ENCODE measurements at regions not wholly inside any gene's neighbourhood (a gene's known extent, or its start where the extent isn't known, plus 50 kb on each side); places are given as distances from the start of the nearest gene placed in this dataset.
"Not testable (repeated sequence)": the region's sequence is repeated elsewhere in the genome, so short reads cannot be mapped to it uniquely, and the experiment has no call there.

DNA sequence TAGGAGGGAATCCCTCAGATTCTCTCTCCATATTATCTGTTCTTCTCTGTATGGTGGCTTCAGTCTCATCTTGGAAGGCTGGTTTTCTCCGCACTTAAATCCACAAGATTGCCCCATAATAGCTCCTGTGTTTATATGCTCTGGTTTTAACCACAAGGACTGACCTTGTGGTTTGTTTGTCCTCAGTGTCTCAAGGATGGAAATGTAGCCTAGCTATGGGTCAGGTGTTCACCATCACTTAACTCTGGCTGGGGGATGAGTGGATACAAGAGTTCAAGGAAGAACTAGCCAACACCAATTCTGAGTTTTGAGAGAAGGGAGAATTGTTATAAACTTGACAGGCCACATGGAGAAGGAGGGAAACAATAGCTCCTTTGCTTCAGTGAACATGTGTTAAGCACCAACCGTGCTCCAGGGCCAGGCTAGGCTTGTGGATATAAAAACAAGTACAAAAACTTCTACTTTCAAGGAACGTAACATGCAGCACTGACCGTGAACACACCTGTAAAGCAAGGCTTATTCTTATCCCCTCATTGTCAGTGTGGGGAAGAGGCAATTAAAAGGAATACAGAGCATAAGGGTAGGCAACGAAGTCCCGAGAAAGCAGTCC lies 75.6 kb upstream of the VLDLR start:
- Histone ChIP-seq H3K9ac (ENCODE audit: low read depth, low read length) (no peak overlapping the region), H3K4me1 (ENCODE audit: insufficient read depth, low read length) (no peaks in the 10 kb centered on the region), H3K36me3 (ENCODE audit: insufficient read depth, low read length) (no peaks in the 10 kb centered on the region), H3K9me3 (ENCODE audit: control insufficient read depth, insufficient read depth, low read length) (0 out of 2 replicates have a peak, but pooled peaks cover 5% of the 10 kb centered on the region)

DNA sequence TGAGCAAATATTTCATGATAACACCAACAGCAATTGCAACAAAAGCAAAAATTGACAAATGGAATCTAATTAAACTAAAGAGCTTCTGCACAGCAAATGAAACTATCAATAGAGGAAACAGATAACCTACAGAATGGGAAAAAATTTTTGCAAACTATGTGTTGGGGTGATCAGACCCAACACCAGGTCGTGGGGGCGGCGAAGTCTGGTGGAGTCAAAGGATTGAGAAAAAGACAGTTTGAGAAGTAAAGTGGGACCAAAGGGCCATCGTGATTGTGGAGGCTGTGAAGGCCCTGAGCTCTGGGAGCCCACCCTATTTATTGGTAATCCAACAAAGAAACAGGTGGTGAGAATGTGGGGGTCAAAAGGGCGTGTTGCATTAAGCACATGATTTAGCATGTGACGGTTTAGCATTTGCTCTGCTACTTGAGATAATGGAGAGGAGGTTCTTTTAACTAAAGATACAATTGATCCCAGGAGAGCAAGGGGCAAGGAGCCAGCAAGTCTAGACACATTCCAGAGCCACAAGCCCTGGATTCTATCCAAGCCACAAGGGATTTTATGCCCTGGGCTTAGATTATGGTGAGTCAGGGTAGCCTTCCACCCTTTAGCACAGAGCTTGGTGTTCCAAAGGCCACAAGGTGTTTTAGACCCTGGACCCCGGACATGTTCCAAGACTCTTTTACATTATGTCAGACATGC lies 65.5 kb upstream of the VLDLR start:
- H3K4me1 ChIP-seq (ENCODE audit: insufficient read depth, low read length); H3K9ac ChIP-seq (ENCODE audit: low read depth, low read length); H3K36me3 ChIP-seq (ENCODE audit: insufficient read depth, low read length); H3K9me3 ChIP-seq (ENCODE audit: control insufficient read depth, insufficient read depth, low read length): not testable (repeated sequence)

DNA sequence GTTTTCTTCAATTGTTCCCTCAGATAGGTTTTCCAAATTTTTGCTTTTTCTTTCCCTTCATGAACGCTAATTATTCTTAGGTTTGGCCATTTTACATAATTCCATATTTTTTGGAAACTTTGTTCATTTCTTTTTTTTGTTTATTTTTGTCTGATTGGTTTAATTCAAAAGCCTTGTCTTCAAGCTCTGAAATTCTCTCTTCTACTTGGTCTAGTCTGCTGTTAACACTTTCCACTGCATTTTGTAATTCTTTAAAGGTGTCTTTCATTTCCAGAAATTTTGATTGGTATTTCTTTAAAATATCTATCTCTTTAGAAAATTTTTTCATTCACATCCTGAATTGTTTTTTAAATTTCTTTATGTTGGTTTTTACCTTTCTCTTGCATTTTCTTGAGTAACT lies 63.9 kb upstream of the VLDLR start:
- H3K36me3 ChIP-seq (ENCODE audit: insufficient read depth, low read length): no peaks in the 10 kb centered on the region
- H3K9ac ChIP-seq (ENCODE audit: low read depth, low read length): no peak overlapping the region
- H3K9me3 ChIP-seq (ENCODE audit: control insufficient read depth, insufficient read depth, low read length): no peaks in the 10 kb centered on the region
- H3K4me1 ChIP-seq (ENCODE audit: insufficient read depth, low read length): no peaks in the 10 kb centered on the region

DNA sequence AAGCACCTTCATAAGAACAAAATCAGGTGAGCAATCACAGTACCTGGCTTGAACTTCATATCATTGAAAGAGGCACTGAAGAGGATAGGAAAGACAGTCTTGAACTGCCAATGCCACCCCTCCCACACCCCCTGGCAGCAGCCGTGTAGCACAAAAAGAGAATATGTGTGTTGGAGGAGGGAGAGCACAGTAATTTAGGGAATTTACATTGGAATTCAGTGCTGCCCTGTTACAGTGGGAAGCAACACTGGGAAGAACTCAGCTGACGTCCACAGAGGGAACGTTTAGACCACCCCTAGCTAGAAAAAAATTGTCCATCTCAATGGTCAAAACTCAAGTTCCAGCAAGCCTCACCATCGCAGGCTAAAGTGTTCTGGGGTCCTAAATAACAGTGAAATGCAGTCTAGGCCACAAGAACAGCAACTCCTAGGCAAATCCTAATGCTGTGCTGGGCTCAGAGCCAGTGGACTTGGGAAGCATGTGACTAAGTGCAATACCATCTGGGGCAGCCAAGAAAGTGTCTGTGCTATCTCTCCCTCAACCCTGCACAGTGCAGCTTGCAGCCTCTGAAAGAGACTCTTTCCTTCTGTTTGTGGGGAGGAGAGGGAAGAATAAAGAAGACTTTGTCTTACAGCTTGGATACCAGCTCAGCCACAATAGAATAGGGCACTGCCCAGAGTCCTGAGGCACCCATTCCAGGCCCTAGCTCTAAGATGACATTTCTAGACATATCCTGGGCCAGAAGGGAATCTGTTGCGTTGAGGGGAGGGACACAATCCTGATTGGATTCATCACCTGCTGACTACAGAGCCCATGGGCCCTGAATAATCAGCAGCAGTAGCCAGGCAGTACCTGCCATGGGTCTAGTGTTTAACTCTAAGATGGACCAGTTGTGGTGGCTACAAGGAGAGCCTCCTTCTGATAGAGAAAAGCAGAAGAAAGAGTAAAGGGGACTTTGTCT lies 62.1 kb upstream of the VLDLR start:
- Histone ChIP-seq H3K9me3 (ENCODE audit: control insufficient read depth, insufficient read depth, low read length) (no peaks in the 10 kb centered on the region), H3K36me3 (ENCODE audit: insufficient read depth, low read length) (no peaks in the 10 kb centered on the region), H3K4me1 (ENCODE audit: insufficient read depth, low read length) (no peaks in the 10 kb centered on the region), H3K9ac (ENCODE audit: low read depth, low read length) (no peak overlapping the region)

DNA sequence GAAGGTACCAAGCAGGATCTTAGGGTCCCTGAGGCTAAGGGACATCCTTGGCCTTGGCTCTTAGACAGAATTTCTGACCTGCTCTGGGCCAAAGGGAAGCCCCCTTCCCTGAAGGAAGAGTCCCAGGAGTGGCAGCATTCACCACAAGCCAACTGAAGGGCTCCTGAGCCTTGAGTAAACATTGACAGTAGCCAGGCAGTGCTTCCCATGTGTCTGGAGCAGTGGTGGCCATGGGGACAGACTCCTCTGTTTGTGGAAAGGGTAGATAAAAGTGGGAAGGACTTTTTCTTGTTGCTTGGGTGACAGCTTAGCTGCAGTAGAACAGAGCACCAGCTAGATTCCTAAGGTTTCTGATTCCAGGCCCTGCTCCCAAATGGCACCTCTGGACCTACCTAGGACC lies 61.4 kb upstream of the VLDLR start:
- Histone ChIP-seq H3K9ac (ENCODE audit: low read depth, low read length) (no peak overlapping the region), H3K36me3 (ENCODE audit: insufficient read depth, low read length) (no peaks in the 10 kb centered on the region), H3K4me1 (ENCODE audit: insufficient read depth, low read length) (no peaks in the 10 kb centered on the region), H3K9me3 (ENCODE audit: control insufficient read depth, insufficient read depth, low read length) (no peaks in the 10 kb centered on the region)

DNA sequence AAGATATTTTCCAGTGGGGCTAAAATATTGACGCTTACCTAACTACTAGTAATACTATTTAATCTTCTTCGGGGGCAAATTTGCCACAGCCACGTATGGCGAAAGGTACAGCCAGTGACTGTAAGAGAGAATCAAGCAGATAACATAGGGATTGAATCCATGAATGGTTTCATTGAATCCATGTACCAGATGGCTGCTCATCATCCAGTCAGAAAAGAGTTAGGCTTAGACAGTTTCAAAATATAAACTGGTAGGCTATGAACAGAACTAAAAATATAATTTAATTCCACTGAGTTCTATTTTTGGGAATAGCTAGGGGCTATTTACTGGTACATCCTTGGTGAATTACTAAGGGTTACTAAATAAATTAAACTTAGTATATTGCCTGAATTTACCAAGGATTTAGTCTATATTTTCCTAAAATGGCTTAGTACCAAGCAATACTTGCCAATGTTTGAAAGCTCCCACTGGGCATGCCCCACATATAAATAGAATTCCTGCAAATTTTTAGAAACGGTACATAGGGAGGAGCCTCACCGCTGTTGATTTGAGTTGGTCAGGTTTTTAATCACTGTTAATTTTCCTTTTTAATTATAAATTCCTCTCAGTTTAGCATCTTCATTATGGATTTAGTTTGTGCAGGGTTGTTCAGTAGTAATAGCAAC lies 55.8 kb upstream of the VLDLR start:
- no peaks in the 10 kb centered on the region for H3K9me3 ChIP-seq (ENCODE audit: control insufficient read depth, insufficient read depth, low read length)
- no peaks in the 10 kb centered on the region; the same call in 1 of the 2 replicates for H3K4me1 ChIP-seq (ENCODE audit: insufficient read depth, low read length)
- no peaks in the 10 kb centered on the region for H3K36me3 ChIP-seq (ENCODE audit: insufficient read depth, low read length)
- H3K9ac ChIP-seq (ENCODE audit: low read depth, low read length): no peak overlapping the region

DNA sequence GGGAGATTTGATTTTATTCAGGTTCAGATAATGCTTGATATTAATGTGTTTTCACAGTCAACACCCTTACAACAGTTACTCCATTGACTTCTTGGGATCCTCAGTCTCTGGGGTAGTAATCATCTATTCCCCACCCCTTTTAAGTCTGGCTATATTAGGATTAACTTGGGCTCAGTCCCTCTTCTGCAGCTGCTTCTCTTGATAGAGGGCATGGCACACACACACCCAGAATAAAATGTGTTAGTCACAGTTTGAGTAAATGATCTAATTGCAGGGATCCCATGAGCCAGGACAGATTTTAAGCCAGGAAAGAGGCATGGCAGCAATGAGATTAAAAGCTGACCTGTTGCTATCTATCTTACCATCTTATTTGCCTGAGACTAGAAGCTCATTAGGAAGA lies 53.7 kb upstream of the VLDLR start:
- H3K36me3 ChIP-seq (ENCODE audit: insufficient read depth, low read length): no peaks in the 10 kb centered on the region
- no peaks in the 10 kb centered on the region for H3K9me3 ChIP-seq (ENCODE audit: control insufficient read depth, insufficient read depth, low read length)
- no peaks in the 10 kb centered on the region; the same call in 1 of the 2 replicates for H3K4me1 ChIP-seq (ENCODE audit: insufficient read depth, low read length)
- H3K9ac ChIP-seq (ENCODE audit: low read depth, low read length): no peak overlapping the region

DNA sequence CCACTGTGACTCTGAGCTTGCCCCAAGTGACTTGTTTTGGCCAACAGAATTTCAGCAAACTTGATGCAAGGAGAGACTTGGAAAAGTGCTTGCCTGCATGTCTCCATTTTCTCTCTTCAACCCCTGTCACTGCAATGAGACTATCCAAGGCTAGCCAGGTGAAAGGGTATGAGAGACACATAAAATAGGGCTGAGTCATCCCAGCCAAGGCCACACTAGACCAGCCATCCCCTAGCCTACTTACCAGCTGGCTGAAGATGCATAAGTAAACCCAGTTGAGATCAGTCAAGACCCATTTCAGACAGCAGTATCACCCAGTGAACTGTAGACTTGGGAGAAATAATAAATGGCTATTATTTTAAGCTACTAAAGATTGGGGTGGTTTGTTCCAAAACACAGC lies 52.9 kb upstream of the VLDLR start:
- Histone ChIP-seq H3K4me1 (ENCODE audit: insufficient read depth, low read length) (no peaks in the 10 kb centered on the region; the same call in 1 of the 2 replicates), H3K9ac (ENCODE audit: low read depth, low read length) (no peak overlapping the region), H3K9me3 (ENCODE audit: control insufficient read depth, insufficient read depth, low read length) (no peaks in the 10 kb centered on the region), H3K36me3 (ENCODE audit: insufficient read depth, low read length) (no peaks in the 10 kb centered on the region)

DNA sequence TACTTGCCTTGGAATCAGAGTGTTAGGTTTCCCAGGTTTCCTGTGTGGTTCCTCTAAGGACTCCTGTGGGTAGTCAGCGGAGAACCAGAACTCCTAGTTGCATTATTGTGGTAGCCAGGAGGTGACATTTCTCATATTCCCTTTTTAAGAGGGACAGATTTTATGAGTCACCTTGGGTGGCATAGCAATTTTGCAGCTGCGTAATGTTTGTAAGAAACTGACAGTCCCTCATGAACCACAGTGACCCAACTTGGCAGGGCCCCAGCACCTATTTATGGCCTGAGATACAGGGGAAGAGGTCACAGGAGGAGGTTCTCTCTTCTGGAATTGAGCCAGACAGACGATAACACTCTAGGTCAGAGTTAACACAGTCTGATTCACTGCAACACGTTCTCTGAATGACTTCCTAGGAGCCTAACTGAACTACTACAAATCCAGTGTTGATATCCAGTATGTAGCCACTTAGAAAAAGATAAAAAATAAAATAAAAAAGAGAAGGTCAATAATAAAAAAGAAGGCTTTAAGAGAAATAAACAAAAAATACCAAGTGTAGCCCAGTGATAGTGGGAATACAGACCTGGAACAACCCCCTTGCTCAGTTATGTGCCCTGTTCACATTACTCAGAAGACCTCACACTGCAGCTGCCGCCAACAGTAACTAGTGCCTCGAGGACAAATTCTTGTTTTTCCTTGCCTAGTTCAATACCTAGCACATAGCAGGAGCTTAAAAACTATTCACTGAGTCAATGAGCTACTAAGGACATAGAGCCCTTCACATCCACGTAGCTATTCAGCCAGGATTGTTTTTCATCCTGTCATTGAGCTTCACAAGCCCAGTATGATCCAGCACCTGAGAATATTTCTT lies 50.7 kb upstream of the VLDLR start:
- Histone ChIP-seq H3K9ac (ENCODE audit: low read depth, low read length) (no peak overlapping the region), H3K4me1 (ENCODE audit: insufficient read depth, low read length) (no peaks in the 10 kb centered on the region; the same call in 1 of the 2 replicates), H3K36me3 (ENCODE audit: insufficient read depth, low read length) (no peaks in the 10 kb centered on the region), H3K9me3 (ENCODE audit: control insufficient read depth, insufficient read depth, low read length) (no peaks in the 10 kb centered on the region)

Data from ES-I3 (cell line).